ENCODE measurements at regions not wholly inside any gene's neighbourhood (a gene's known extent, or its start where the extent isn't known, plus 50 kb on each side); places are given as distances from the start of the nearest gene placed in this dataset.

DNA sequence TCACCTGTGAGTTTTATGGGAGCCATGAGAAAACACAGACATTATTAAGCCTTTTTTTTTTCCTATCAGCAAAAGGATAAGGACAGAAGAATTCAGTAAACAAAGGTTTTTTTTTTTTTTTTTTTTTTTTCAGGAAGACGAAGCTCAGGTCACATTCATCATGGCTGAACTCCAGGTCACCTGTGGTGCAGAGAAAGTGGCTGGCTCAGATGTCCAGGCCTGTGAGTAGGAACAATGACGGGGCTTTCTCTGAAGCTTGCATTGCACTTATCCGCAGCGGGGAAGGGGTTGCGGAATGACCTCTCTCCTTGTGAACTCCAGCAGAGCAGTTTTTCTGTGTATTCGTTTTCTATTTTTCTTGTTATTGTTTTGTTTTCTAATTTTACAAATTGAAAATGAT, 759.6 kb upstream of the TMEM132C start:
- no peak overlapping the region for H3K4me3 ChIP-seq (ENCODE audit: low read depth in 1 of 2, low read length in 2 of 2)

DNA sequence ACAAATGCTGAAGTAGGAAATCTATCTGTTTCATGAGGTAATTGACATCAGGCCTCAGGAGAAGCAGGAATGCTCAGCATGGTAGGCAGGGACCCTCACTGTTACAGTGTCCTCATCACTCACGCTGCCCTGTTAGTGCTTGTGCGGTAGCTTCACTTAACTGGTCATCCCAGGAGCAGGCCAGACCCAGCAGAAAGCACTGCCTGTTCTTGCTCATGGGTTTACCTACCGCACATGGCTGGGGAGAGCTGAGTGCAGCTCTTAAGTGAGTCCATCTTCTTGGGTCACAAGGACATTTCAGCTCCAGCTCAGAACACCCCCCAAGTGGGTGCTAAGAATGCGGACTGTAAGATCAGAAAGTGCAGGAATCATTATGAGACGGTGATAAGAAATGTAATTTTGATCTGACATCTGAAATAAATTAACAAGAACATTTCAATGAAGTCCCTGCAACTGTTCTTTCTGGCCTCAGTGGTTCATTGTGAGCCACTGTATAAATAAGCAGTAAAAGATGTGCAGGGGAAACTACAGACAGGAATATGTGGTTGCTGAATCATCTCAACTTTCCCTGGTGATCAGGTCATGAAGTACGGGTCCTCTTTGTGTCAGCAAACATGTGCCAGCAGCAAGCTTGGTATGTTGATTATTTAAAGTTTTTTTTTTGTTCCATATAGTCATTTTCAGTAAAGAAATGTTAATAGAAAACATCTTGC, 757.7 kb upstream of the TMEM132C start:
- Histone ChIP-seq H3K4me3 (ENCODE audit: low read depth in 1 of 2, low read length in 2 of 2) (no peak overlapping the region), H3K36me3 (ENCODE audit: control insufficient read depth in 1 of 2, insufficient read depth in 2 of 2, low read length in 2 of 2) (no peaks in the 10 kb centered on the region), H3K4me1 (ENCODE audit: control insufficient read depth in 1 of 2, insufficient read depth in 2 of 2, low read length in 2 of 2) (no peaks in the 10 kb centered on the region), H3K9ac (ENCODE audit: low read depth in 1 of 2, low read length in 2 of 2) (no peak overlapping the region), H3K27ac (ENCODE audit: low read depth, low read length) (no peak overlapping the region), H3K27me3 (ENCODE audit: control insufficient read depth in 1 of 2, insufficient read depth in 2 of 2, low read length in 2 of 2) (no peaks in the 10 kb centered on the region), H3K9me3 (ENCODE audit: control insufficient read depth in 1 of 2, low read length in 2 of 2) (no peaks in the 10 kb centered on the region)

More for the DNA sequence above, 759.6 kb upstream of the TMEM132C start:
- Histone ChIP-seq H3K27me3 (ENCODE audit: control insufficient read depth in 1 of 2, insufficient read depth in 2 of 2, low read length in 2 of 2) (no peaks in the 10 kb centered on the region), H3K9ac (ENCODE audit: low read depth in 1 of 2, low read length in 2 of 2) (no peak overlapping the region), H3K27ac (ENCODE audit: low read depth, low read length) (no peak overlapping the region), H3K36me3 (ENCODE audit: control insufficient read depth in 1 of 2, insufficient read depth in 2 of 2, low read length in 2 of 2) (no peaks in the 10 kb centered on the region), H3K9me3 (ENCODE audit: control insufficient read depth in 1 of 2, low read length in 2 of 2) (no peaks in the 10 kb centered on the region), H3K4me1 (ENCODE audit: control insufficient read depth in 1 of 2, insufficient read depth in 2 of 2, low read length in 2 of 2) (no peaks in the 10 kb centered on the region)

DNA sequence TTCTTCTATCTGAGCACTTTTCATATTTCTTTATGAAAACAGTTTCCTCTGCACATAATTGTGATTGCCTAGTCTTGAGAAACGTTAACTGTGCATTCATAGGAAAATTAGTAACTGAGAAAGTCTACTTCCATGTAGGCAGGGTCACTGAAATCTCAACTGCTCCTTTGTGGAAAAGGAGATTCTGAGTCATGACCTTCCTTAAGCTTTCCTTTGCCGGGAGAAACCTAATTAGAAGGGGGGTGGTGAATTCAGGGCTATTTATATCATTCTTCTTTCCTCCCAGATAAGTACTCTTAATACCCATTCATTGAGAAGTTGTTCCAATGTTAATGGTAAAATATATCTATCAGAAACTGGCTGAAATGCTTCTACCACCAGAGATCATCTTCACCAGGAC, 751.0 kb upstream of the TMEM132C start:
- no peak overlapping the region for H3K4me3 ChIP-seq (ENCODE audit: low read depth in 1 of 2, low read length in 2 of 2)
- H3K27ac ChIP-seq (ENCODE audit: low read depth, low read length) = no peak overlapping the region
- no peaks in the 10 kb centered on the region for H3K9me3 ChIP-seq (ENCODE audit: control insufficient read depth in 1 of 2, low read length in 2 of 2)
- no peaks in the 10 kb centered on the region for H3K36me3 ChIP-seq (ENCODE audit: control insufficient read depth in 1 of 2, insufficient read depth in 2 of 2, low read length in 2 of 2)
- H3K4me1 ChIP-seq (ENCODE audit: control insufficient read depth in 1 of 2, insufficient read depth in 2 of 2, low read length in 2 of 2) = no peaks in the 10 kb centered on the region
- H3K27me3 ChIP-seq (ENCODE audit: control insufficient read depth in 1 of 2, insufficient read depth in 2 of 2, low read length in 2 of 2) = no peaks in the 10 kb centered on the region
- no peak overlapping the region for H3K9ac ChIP-seq (ENCODE audit: low read depth in 1 of 2, low read length in 2 of 2)

DNA sequence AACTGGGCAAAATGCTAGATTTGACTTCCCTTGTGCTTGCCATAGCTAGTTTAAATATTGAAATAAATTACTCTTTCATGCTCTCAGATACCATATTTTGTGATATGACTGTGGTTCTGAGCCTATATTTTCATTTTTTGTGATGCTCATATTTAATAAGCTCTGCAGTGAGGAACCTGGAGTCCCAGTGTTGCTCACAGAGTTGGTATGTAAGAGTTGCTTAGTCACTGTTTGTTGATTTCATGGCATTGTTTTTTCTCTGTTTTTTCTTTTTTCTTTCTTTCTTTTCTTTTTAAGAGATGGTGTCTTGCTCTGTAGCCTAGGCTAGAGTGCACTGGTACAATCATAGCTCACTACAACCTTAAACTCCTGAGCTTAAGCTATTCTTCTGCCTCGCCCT, 750.5 kb upstream of the TMEM132C start:
- Histone ChIP-seq H3K27me3 (ENCODE audit: control insufficient read depth in 1 of 2, insufficient read depth in 2 of 2, low read length in 2 of 2) (no peaks in the 10 kb centered on the region), H3K4me1 (ENCODE audit: control insufficient read depth in 1 of 2, insufficient read depth in 2 of 2, low read length in 2 of 2) (no peaks in the 10 kb centered on the region), H3K9ac (ENCODE audit: low read depth in 1 of 2, low read length in 2 of 2) (no peak overlapping the region), H3K4me3 (ENCODE audit: low read depth in 1 of 2, low read length in 2 of 2) (no peak overlapping the region), H3K9me3 (ENCODE audit: control insufficient read depth in 1 of 2, low read length in 2 of 2) (no peaks in the 10 kb centered on the region), H3K36me3 (ENCODE audit: control insufficient read depth in 1 of 2, insufficient read depth in 2 of 2, low read length in 2 of 2) (no peaks in the 10 kb centered on the region), H3K27ac (ENCODE audit: low read depth, low read length) (no peak overlapping the region)

DNA sequence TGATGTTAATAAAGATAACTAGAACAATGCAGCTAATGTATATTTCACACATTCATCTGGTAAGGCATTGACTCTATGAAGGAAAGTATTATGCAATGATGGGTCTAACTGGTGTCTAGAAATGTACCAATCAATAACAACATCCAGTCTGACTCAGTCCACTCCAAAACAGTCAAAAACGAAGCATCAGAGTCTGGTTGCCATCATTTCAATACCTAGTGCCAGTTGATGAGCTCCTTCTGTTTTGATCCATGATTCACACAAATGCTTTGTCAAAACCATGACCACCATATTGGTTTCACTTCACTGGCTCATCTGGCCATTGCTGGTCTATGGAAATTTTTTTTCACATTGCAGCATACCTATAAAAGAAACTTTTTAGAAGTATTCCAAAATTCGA, 747.2 kb upstream of the TMEM132C start:
- no peaks in the 10 kb centered on the region for H3K9me3 ChIP-seq (ENCODE audit: control insufficient read depth in 1 of 2, low read length in 2 of 2)
- no peak overlapping the region for H3K27ac ChIP-seq (ENCODE audit: low read depth, low read length)
- H3K9ac ChIP-seq (ENCODE audit: low read depth in 1 of 2, low read length in 2 of 2) = no peak overlapping the region
- H3K4me1 ChIP-seq (ENCODE audit: control insufficient read depth in 1 of 2, insufficient read depth in 2 of 2, low read length in 2 of 2) = no peaks in the 10 kb centered on the region
- H3K27me3 ChIP-seq (ENCODE audit: control insufficient read depth in 1 of 2, insufficient read depth in 2 of 2, low read length in 2 of 2) = no peaks in the 10 kb centered on the region
- H3K4me3 ChIP-seq (ENCODE audit: low read depth in 1 of 2, low read length in 2 of 2) = no peak overlapping the region
- H3K36me3 ChIP-seq (ENCODE audit: control insufficient read depth in 1 of 2, insufficient read depth in 2 of 2, low read length in 2 of 2) = no peaks in the 10 kb centered on the region

DNA sequence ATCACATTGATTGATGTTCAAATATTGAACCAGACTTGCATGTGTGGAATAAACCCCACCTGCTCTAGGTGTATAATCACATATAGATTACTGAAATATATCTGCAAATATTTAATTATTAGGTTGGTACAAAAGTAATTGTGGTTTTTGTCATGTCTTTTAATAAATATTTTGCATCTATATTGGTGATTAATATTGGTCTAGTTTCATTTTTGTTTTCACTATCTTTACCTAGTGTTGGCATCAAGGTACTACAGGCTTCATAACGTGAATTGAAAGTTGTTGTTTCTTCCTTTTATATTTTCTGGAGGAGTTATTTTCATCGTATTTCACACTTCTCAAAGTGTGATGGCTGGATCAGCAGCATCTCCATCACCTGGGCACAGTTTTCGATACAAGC, 740.0 kb upstream of the TMEM132C start:
- Histone ChIP-seq H3K27me3 (ENCODE audit: control insufficient read depth in 1 of 2, insufficient read depth in 2 of 2, low read length in 2 of 2) (no peaks in the 10 kb centered on the region), H3K9ac (ENCODE audit: low read depth in 1 of 2, low read length in 2 of 2) (no peak overlapping the region)

DNA sequence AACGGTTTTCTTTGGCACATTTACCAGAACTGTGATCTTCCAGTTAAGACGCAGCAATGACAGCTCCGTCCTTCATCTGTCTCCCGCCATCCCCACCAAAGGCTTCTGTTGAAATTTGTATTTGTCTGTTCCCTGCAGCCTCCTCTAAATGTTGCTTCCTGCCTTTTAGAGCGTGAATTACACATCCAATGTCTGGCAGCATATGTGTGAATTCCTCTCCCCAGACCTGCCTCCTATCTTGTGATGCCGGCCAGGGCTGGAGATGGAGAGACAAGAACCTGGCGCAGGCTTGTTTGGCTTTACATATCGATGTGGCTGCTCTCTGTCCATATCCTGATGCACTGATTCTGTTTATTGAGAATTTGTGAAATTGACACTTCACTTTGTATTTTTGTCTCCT, 738.4 kb upstream of the TMEM132C start:
- H3K9me3 ChIP-seq (ENCODE audit: control insufficient read depth in 1 of 2, low read length in 2 of 2) = no peaks in the 10 kb centered on the region
- H3K27ac ChIP-seq (ENCODE audit: low read depth, low read length) = no peak overlapping the region
- H3K4me1 ChIP-seq (ENCODE audit: control insufficient read depth in 1 of 2, insufficient read depth in 2 of 2, low read length in 2 of 2) = no peaks in the 10 kb centered on the region

More for the DNA sequence above, 740.0 kb upstream of the TMEM132C start:
- Histone ChIP-seq H3K9me3 (ENCODE audit: control insufficient read depth in 1 of 2, low read length in 2 of 2) (no peaks in the 10 kb centered on the region), H3K36me3 (ENCODE audit: control insufficient read depth in 1 of 2, insufficient read depth in 2 of 2, low read length in 2 of 2) (no peaks in the 10 kb centered on the region), H3K4me1 (ENCODE audit: control insufficient read depth in 1 of 2, insufficient read depth in 2 of 2, low read length in 2 of 2) (no peaks in the 10 kb centered on the region), H3K27ac (ENCODE audit: low read depth, low read length) (no peak overlapping the region), H3K4me3 (ENCODE audit: low read depth in 1 of 2, low read length in 2 of 2) (no peak overlapping the region)

DNA sequence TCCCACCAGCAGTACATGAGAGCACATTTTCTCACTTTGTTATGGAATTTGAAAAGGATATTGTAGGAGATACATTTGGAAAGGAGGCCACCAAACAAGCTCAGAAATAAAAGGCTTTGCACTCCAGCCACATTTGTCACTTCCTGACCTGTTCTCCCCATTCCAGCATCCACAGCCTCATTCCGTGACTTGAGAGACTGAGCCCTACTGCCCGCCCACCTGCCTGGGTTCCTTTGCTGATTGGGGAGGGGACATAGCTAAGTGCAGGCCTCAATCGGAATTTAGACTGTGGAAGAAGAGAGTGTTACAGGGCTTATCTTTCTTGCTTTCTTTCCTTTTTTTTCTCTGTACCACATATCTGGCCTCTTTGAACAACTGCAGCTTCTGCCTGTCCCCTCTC, 735.4 kb upstream of the TMEM132C start:
- H3K4me1 ChIP-seq (ENCODE audit: control insufficient read depth in 1 of 2, insufficient read depth in 2 of 2, low read length in 2 of 2) = no peaks in the 10 kb centered on the region
- H3K27me3 ChIP-seq (ENCODE audit: control insufficient read depth in 1 of 2, insufficient read depth in 2 of 2, low read length in 2 of 2) = no peaks in the 10 kb centered on the region
- no peak overlapping the region for H3K4me3 ChIP-seq (ENCODE audit: low read depth in 1 of 2, low read length in 2 of 2)
- H3K27ac ChIP-seq (ENCODE audit: low read depth, low read length) = no peak overlapping the region
- no peak overlapping the region for H3K9ac ChIP-seq (ENCODE audit: low read depth in 1 of 2, low read length in 2 of 2)
- H3K36me3 ChIP-seq (ENCODE audit: control insufficient read depth in 1 of 2, insufficient read depth in 2 of 2, low read length in 2 of 2) = no peaks in the 10 kb centered on the region
- H3K9me3 ChIP-seq (ENCODE audit: control insufficient read depth in 1 of 2, low read length in 2 of 2) = no peaks in the 10 kb centered on the region

More for the DNA sequence above, 738.4 kb upstream of the TMEM132C start:
- no peak overlapping the region for H3K4me3 ChIP-seq (ENCODE audit: low read depth in 1 of 2, low read length in 2 of 2)
- H3K36me3 ChIP-seq (ENCODE audit: control insufficient read depth in 1 of 2, insufficient read depth in 2 of 2, low read length in 2 of 2) = no peaks in the 10 kb centered on the region
- H3K9ac ChIP-seq (ENCODE audit: low read depth in 1 of 2, low read length in 2 of 2) = no peak overlapping the region
- no peaks in the 10 kb centered on the region for H3K27me3 ChIP-seq (ENCODE audit: control insufficient read depth in 1 of 2, insufficient read depth in 2 of 2, low read length in 2 of 2)

DNA sequence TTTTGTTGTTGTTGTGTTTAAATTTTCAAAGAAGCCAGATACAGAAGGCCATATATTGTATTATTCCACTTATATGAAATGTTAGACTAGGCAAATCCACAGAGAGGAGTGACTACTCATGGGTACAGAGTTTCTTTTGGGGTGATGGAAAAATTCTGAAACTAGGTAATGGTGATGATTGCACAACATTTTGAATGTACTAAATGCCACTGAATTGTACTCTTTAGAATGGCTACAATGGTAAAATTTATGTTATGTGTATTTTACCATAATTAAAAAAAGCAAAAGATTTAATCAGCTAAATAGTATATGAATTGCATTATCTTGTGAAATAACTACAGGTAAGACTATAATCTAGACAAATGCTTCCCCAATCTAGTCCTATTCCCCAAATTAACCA, 733.6 kb upstream of the TMEM132C start:
- no peaks in the 10 kb centered on the region for H3K9me3 ChIP-seq (ENCODE audit: control insufficient read depth in 1 of 2, low read length in 2 of 2)
- no peaks in the 10 kb centered on the region for H3K36me3 ChIP-seq (ENCODE audit: control insufficient read depth in 1 of 2, insufficient read depth in 2 of 2, low read length in 2 of 2)

DNA sequence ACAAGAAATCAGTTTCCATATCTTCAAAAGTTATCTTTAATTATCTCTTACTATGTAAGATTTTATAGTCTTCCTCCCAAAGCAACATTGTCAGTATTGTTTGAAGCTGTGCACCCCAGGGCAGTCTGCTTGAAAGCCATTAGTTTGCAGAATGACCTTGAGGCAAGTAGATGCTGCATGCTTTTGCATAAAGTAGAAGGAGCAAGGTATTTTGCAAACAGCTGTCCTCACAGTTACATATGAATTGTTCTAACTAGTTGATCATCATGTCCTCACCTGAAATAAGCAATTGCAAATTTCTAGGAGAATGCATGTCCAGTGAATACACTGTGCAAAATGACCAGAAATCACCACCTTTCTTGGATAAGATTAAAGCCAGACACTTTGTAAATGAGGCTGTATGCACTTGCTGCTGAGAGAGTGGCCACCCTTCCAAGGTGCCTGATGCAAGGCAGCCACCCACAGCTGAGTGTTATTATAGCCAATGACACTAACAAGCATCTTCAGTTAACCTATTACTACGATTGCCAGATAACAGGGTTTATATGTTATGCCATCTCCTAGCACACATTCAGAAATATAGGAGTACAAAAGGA, 730.0 kb upstream of the TMEM132C start:
- no peak overlapping the region for H3K9ac ChIP-seq (ENCODE audit: low read depth in 1 of 2, low read length in 2 of 2)
- no peaks in the 10 kb centered on the region for H3K36me3 ChIP-seq (ENCODE audit: control insufficient read depth in 1 of 2, insufficient read depth in 2 of 2, low read length in 2 of 2)
- H3K9me3 ChIP-seq (ENCODE audit: control insufficient read depth in 1 of 2, low read length in 2 of 2) = peaks cover 0 to 5% of the 10 kb centered on the region in 2 donors
- H3K4me1 ChIP-seq (ENCODE audit: control insufficient read depth in 1 of 2, insufficient read depth in 2 of 2, low read length in 2 of 2) = no peaks in the 10 kb centered on the region
- H3K27me3 ChIP-seq (ENCODE audit: control insufficient read depth in 1 of 2, insufficient read depth in 2 of 2, low read length in 2 of 2) = no peaks in the 10 kb centered on the region
- H3K4me3 ChIP-seq (ENCODE audit: low read depth in 1 of 2, low read length in 2 of 2) = no peak overlapping the region
- H3K27ac ChIP-seq (ENCODE audit: low read depth, low read length) = no peak overlapping the region

More for the DNA sequence above, 733.6 kb upstream of the TMEM132C start:
- Histone ChIP-seq H3K27ac (ENCODE audit: low read depth, low read length) (no peak overlapping the region), H3K9ac (ENCODE audit: low read depth in 1 of 2, low read length in 2 of 2) (no peak overlapping the region), H3K4me3 (ENCODE audit: low read depth in 1 of 2, low read length in 2 of 2) (no peak overlapping the region), H3K27me3 (ENCODE audit: control insufficient read depth in 1 of 2, insufficient read depth in 2 of 2, low read length in 2 of 2) (no peaks in the 10 kb centered on the region), H3K4me1 (ENCODE audit: control insufficient read depth in 1 of 2, insufficient read depth in 2 of 2, low read length in 2 of 2) (no peaks in the 10 kb centered on the region)
